NCI-H1694 (cell line): ENCODE measurements at regions not wholly inside any gene's neighbourhood (a gene's known extent, or its start where the extent isn't known, plus 50 kb on each side); places are given as distances from the start of the nearest gene placed in this dataset.

Experiments
- DNase-seq: peaks from one replicate; lab custom pipeline; 2025; lab: John Stamatoyannopoulos, UW

- DNase-seq = no peak
Measured at GRCh38 chr3:194067949-194068362, 68.0 kb upstream of the HES1 start.

- DNase-seq = no peak
Measured at GRCh38 chr3:194069421-194070219, 66.3 kb upstream of the HES1 start.

GRCh38 chr3:194070220-194070633, 65.7 kb upstream of the HES1 start:
- no peak for DNase-seq

GRCh38 chr3:194070634-194071409, 65.1 kb upstream of the HES1 start:
- DNase-seq = peak; percentile 72

GRCh38 chr3:194072097-194072428, 63.9 kb upstream of the HES1 start:
- no peak for DNase-seq

GRCh38 chr3:194072691-194073279, 63.2 kb upstream of the HES1 start:
- DNase-seq = no peak

- no peak for DNase-seq
Measured at GRCh38 chr3:194073926-194074325, 62.0 kb upstream of the HES1 start.

GRCh38 chr3:194075088-194075615, 60.8 kb upstream of the HES1 start:
- DNase-seq = no peak

- no peak for DNase-seq
Measured at GRCh38 chr3:194075802-194076460, 60.0 kb upstream of the HES1 start.

GRCh38 chr3:194076475-194076874, 59.5 kb upstream of the HES1 start:
- DNase-seq = no peak

GRCh38 chr3:194077602-194078001, 58.3 kb upstream of the HES1 start:
- DNase-seq = no peak

GRCh38 chr3:194078045-194078821, 57.7 kb upstream of the HES1 start:
- DNase-seq = no peak

GRCh38 chr3:194079702-194080172, 56.2 kb upstream of the HES1 start:
- DNase-seq = no peak

GRCh38 chr3:194080436-194080835, 55.5 kb upstream of the HES1 start:
- no peak for DNase-seq

GRCh38 chr3:194080913-194081800, 54.8 kb upstream of the HES1 start:
- DNase-seq = no peak

- no peak for DNase-seq
Measured at GRCh38 chr3:194081826-194082225, 54.1 kb upstream of the HES1 start.

- no peak for DNase-seq
Measured at GRCh38 chr3:194082743-194083636, 53.0 kb upstream of the HES1 start.

- DNase-seq = no peak
Measured at GRCh38 chr3:194083637-194084224, 52.2 kb upstream of the HES1 start.

- DNase-seq = no peak
Measured at GRCh38 chr3:194084284-194084683, 51.7 kb upstream of the HES1 start.
